ENCODE measurements at regions not wholly inside any gene's neighbourhood (a gene's known extent, or its start where the extent isn't known, plus 50 kb on each side); places are given as distances from the start of the nearest gene placed in this dataset.

DNA sequence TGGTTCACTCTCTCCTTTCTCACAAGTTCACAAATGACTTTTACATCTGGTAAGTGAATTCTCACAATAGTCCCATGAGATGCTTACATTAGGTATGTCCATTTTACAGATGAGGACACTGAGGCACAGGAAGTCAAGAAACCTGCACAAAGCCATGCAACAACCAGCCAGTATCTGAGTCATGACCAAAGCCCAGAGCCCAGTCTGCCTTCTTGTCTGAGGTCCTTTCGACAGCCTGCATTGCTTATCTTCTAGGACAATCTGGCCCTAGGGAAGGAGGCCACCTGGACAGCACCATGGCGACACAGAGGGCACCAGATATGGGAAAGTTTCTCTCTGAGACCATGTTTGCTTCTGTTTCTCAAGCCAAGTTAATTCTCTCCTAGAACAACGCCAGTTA lies 197.1 kb downstream of the NSG2 start:
- no peak for TF ChIP-seq POLR2AphosphoS5 (IDR thresholded peaks at IDR 0.05)
- TF ChIP-seq, protein P1, sequence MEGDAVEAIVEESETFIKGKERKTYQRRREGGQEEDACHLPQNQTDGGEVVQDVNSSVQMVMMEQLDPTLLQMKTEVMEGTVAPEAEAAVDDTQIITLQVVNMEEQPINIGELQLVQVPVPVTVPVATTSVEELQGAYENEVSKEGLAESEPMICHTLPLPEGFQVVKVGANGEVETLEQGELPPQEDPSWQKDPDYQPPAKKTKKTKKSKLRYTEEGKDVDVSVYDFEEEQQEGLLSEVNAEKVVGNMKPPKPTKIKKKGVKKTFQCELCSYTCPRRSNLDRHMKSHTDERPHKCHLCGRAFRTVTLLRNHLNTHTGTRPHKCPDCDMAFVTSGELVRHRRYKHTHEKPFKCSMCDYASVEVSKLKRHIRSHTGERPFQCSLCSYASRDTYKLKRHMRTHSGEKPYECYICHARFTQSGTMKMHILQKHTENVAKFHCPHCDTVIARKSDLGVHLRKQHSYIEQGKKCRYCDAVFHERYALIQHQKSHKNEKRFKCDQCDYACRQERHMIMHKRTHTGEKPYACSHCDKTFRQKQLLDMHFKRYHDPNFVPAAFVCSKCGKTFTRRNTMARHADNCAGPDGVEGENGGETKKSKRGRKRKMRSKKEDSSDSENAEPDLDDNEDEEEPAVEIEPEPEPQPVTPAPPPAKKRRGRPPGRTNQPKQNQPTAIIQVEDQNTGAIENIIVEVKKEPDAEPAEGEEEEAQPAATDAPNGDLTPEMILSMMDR (IDR thresholded peaks at IDR 0.05), result no peak
- no peak for TF ChIP-seq POLR2A (IDR thresholded peaks at IDR 0.05)
- TF ChIP-seq EP300 (IDR thresholded peaks at IDR 0.05), result no peak

Data from gastroesophageal sphincter (tissue), 3 donors.